ENCODE measurements at regions not wholly inside any gene's neighbourhood (a gene's known extent, or its start where the extent isn't known, plus 50 kb on each side); places are given as distances from the start of the nearest gene placed in this dataset.

DNA sequence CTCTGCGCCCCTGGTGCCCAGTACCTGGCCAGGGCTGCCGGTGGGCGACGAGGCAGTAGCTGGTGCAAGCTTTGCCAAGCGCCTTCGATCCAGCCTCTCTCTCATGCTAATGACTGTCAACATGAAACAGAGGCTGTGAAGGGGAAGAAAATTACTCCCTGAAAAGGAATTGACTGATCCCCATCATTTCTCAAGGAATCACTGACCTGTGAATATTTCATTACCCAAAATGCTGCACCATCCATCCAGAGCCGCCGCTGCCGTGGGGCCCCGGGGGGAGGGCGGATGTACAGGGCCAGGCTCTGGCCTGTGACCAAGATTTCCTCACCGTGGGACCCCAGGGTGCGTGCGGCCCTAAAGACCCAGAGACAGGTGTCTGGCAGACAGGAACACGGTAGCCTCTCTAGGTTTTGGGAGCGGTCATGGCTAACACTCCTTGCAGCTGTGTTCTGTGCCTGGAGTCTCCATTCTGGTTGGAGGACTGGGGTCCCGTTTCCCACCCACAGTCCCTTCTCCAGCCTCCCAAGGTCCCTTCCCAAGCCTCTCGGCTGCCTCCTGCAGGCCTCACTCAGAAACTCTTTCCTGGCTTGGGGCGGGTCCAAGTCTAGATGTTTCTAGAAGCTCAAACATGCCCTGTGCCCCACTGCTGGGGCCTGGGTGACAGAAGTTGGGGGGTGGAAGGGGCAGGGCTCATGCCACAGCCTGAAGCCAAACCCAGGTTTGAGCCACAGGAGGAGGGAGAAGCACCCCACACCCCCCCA lies 73.3 kb downstream of the ENGASE start:
- Histone ChIP-seq H3K4me3 (ENCODE audit: low read depth, low read length) (no peak overlapping the region), H3K27me3 (replicated peaks; ENCODE audit: control insufficient read depth, insufficient read depth, low read length) (peaks cover 1% of the 10 kb centered on the region), H3K36me3 (ENCODE audit: control insufficient read depth, insufficient read depth, low read length) (no peaks in the 10 kb centered on the region), H3K9me3 (no peaks in the 10 kb centered on the region), H3K4me1 (no peaks in the 10 kb centered on the region)
- TF ChIP-seq, protein P1, sequence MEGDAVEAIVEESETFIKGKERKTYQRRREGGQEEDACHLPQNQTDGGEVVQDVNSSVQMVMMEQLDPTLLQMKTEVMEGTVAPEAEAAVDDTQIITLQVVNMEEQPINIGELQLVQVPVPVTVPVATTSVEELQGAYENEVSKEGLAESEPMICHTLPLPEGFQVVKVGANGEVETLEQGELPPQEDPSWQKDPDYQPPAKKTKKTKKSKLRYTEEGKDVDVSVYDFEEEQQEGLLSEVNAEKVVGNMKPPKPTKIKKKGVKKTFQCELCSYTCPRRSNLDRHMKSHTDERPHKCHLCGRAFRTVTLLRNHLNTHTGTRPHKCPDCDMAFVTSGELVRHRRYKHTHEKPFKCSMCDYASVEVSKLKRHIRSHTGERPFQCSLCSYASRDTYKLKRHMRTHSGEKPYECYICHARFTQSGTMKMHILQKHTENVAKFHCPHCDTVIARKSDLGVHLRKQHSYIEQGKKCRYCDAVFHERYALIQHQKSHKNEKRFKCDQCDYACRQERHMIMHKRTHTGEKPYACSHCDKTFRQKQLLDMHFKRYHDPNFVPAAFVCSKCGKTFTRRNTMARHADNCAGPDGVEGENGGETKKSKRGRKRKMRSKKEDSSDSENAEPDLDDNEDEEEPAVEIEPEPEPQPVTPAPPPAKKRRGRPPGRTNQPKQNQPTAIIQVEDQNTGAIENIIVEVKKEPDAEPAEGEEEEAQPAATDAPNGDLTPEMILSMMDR (IDR thresholded peaks at IDR 0.05; ENCODE audit: insufficient read depth in 1 of 2, low read depth in 1 of 2, low read length in 1 of 2, severe bottlenecking in 1 of 2, unreplicated experiment in 1 of 2): no peak
- Mint-ChIP-seq H3K9me3 (ENCODE audit: unreplicated experiment) (no peaks in the 10 kb centered on the region), H3K4me1 (ENCODE audit: low read depth, unreplicated experiment) (no peaks in the 10 kb centered on the region), H3K27ac (ENCODE audit: unreplicated experiment) (no peak overlapping the region), H3K4me3 (ENCODE audit: unreplicated experiment) (no peak overlapping the region), H3K36me3 (ENCODE audit: insufficient read depth, unreplicated experiment) (no peaks in the 10 kb centered on the region), H3K27me3 (ENCODE audit: insufficient read depth, unreplicated experiment) (peaks cover 22% of the 10 kb centered on the region)
- POLR2A ChIA-PET: no interaction called here
- CTCF ChIA-PET: interaction anchor here (0.6 kb wide), 1 partner anchor 54 kb away, joined by 3 read pairs; no protein-coding TSS in a partner anchor
- intact Hi-C loops (cut with micrococcal nuclease; ENCODE audit: unreplicated experiment): no loop called here
- no TSS peak for BruUV-seq (replicated peaks)
- no peak for DNase-seq

DNA sequence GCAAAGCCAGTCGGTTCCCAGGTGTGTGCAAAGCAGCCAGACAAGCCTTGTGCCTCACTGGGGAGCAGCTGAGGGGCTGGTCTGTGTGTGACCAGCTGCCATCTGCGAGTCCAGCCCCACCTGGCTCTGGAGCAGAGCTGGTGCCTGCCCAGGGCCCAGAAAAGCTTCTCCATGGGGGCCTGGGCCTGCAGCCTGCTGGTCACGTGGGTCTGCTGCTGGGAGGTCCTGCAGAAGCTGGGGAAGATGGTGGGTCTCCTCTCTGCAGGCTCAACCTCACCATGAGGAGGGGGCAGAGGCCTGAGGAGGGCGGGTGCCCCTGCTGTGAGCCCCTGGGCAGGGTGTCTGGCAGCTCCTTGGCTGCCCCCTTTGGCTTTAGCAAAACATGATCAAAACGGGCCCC lies 71.9 kb downstream of the ENGASE start:
- H3K4me3 Mint-ChIP-seq (ENCODE audit: unreplicated experiment): no peak overlapping the region
- no peak for DNase-seq
- H3K27me3 ChIP-seq (replicated peaks; ENCODE audit: control insufficient read depth, insufficient read depth, low read length): peaks cover under 1% of the 10 kb centered on the region
- H3K36me3 ChIP-seq (ENCODE audit: control insufficient read depth, insufficient read depth, low read length): no peaks in the 10 kb centered on the region
- no peaks in the 10 kb centered on the region for H3K36me3 Mint-ChIP-seq (ENCODE audit: insufficient read depth, unreplicated experiment)
- peaks cover 19% of the 10 kb centered on the region for H3K27me3 Mint-ChIP-seq (ENCODE audit: insufficient read depth, unreplicated experiment)
- TF ChIP-seq, protein P1 (IDR thresholded peaks at IDR 0.05; ENCODE audit: insufficient read depth in 1 of 2, low read depth in 1 of 2, low read length in 1 of 2, severe bottlenecking in 1 of 2, unreplicated experiment in 1 of 2): no peak
- H3K4me1 Mint-ChIP-seq (ENCODE audit: low read depth, unreplicated experiment): no peaks in the 10 kb centered on the region
- no peak overlapping the region for H3K27ac Mint-ChIP-seq (ENCODE audit: unreplicated experiment)
- no peaks in the 10 kb centered on the region for H3K9me3 Mint-ChIP-seq (ENCODE audit: unreplicated experiment)
- no peaks in the 10 kb centered on the region for H3K9me3 ChIP-seq
- no TSS peak for BruUV-seq (replicated peaks)
- ChIA-PET CTCF (no interaction called here), POLR2A (no interaction called here)
- intact Hi-C loops (cut with micrococcal nuclease; ENCODE audit: unreplicated experiment): no loop called here
- H3K4me3 ChIP-seq (ENCODE audit: low read depth, low read length): no peak overlapping the region
- H3K4me1 ChIP-seq: no peaks in the 10 kb centered on the region

DNA sequence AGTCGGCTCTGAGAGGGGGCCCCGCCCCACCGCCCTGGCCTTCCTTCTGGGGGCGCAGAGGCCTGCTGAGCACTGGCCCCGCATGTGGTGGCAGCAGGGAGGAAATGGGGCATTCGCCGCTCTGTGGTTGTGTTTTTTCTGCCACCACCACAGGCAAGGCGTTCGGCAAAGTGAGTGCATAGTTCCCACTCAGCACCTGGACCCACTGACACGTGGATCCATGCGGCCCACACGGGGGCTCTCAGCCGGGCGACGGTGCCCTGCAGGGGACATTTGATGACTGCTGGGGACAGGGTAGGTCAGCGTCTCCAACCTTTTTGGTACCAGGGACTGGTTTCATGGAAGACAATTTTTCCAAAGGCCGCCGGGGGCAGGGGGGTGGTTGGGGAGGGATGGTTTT lies 70.9 kb downstream of the ENGASE start:
- intact Hi-C loops (cut with micrococcal nuclease; ENCODE audit: unreplicated experiment): no loop called here
- no peak overlapping the region for H3K27ac Mint-ChIP-seq (ENCODE audit: unreplicated experiment)
- ChIA-PET POLR2A (interaction anchor here (0.6 kb wide), 1 partner anchor 177 kb away, joined by 5 read pairs; no protein-coding TSS in a partner anchor), CTCF (no interaction called here)
- Histone ChIP-seq H3K4me1 (no peaks in the 10 kb centered on the region), H3K36me3 (ENCODE audit: control insufficient read depth, insufficient read depth, low read length) (no peaks in the 10 kb centered on the region), H3K9me3 (no peaks in the 10 kb centered on the region), H3K27me3 (replicated peaks; ENCODE audit: control insufficient read depth, insufficient read depth, low read length) (peaks cover 1% of the 10 kb centered on the region), H3K4me3 (ENCODE audit: low read depth, low read length) (no peak overlapping the region)
- no peaks in the 10 kb centered on the region for H3K36me3 Mint-ChIP-seq (ENCODE audit: insufficient read depth, unreplicated experiment)
- H3K4me3 Mint-ChIP-seq (ENCODE audit: unreplicated experiment): no peak overlapping the region
- TF ChIP-seq, protein P1 (IDR thresholded peaks at IDR 0.05; ENCODE audit: insufficient read depth in 1 of 2, low read depth in 1 of 2, low read length in 1 of 2, severe bottlenecking in 1 of 2, unreplicated experiment in 1 of 2): no peak
- no peaks in the 10 kb centered on the region for H3K4me1 Mint-ChIP-seq (ENCODE audit: low read depth, unreplicated experiment)
- BruUV-seq (replicated peaks): no TSS peak
- H3K9me3 Mint-ChIP-seq (ENCODE audit: unreplicated experiment): no peaks in the 10 kb centered on the region
- no peak for DNase-seq
- peaks cover 21% of the 10 kb centered on the region for H3K27me3 Mint-ChIP-seq (ENCODE audit: insufficient read depth, unreplicated experiment)

All from Caco-2 (cell line).